Stomach (tissue), 4 donors: ENCODE measurements at regions not wholly inside any gene's neighbourhood (a gene's known extent, or its start where the extent isn't known, plus 50 kb on each side); places are given as distances from the start of the nearest gene placed in this dataset.

ENCODE experiments used
- CTCF ChIP-seq, 7 experiments: fragments of 450-650 bp in 4 of 7; fragments of 200-600 bp in 3 of 7; sonication (generic) in 3 of 7; IDR thresholded peaks; one replicate each; pipeline ENCODE4 v1.5.1; 2016 to 2019; ENCODE audit warnings: antibody characterized with exemption in 7 of 7, control low read depth in 2 of 7, mild to moderate bottlenecking in 1 of 7
- EP300 ChIP-seq: sonication (generic); formaldehyde crosslinking; IDR thresholded peaks from one replicate; pipeline ENCODE4 v1.6.1; 2017; ENCODE audit warnings: antibody characterized with exemption

DNA sequence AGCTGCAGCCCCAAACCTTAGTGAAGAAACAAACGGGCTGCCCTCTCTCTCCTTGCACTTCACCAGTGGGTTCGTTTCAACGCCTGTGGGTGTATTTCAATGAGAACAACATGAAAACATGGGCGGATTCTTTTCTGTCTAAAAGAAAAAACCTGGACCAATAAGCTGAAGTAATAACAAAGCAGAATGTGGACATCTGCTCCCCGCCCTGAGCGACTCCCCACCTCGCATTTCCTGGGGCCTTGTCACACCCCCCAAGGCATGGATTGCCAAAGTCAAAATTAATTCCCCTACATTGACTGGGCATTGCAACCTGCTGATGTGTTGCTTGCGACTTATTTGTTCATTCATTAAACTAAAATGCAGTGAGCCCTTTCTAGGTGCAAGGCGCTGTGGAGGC lies 142.9 kb downstream of the BCOR start:
- TF ChIP-seq CTCF (IDR thresholded peaks at IDR 0.05): no peak
- no peak for TF ChIP-seq EP300
